ENCODE measurements at regions not wholly inside any gene's neighbourhood (a gene's known extent, or its start where the extent isn't known, plus 50 kb on each side); places are given as distances from the start of the nearest gene placed in this dataset.

DNA sequence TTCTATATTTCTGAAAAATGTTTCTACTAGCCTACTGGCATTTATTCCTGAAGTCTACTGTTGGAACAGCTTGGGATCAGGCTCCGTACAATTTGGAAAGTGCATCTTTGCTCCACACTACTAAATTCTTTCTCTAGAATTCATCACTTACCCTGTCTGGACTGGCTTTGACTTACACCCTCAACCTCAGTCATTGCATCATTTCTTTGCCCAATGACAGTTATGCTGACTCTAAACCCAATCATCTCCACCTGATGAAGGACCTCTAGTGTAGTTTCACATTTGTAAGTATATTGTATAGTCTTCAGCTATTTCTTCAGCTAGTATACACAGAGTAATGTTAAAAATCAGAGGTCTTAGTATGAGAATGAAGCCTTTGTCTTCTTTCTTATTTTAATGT lies 359.6 kb upstream of the MC4R start:
- H3K9me3 ChIP-seq (ENCODE audit: insufficient read depth in 2 of 2, low read depth in 1 of 2, low read length in 1 of 2), result no peaks in the 10 kb centered on the region
- no peak overlapping the region for H3K4me3 ChIP-seq (ENCODE audit: extremely low read depth in 1 of 4, insufficient read depth in 2 of 4, low read depth in 3 of 4, low read length in 4 of 4)
- H3K79me1 ChIP-seq (ENCODE audit: low read depth, low read length), result no peaks in the 10 kb centered on the region
- no peak overlapping the region for H2AFZ ChIP-seq (ENCODE audit: low read length)
- no peak overlapping the region for H3K14ac ChIP-seq (ENCODE audit: insufficient read length)
- no peak overlapping the region for H4K5ac ChIP-seq (ENCODE audit: insufficient read length, low read depth, low read length)
- no peak for DNase-seq (ENCODE audit: low read depth in 1 of 2, low spot score in 2 of 2)
- no peak overlapping the region for H2AK5ac ChIP-seq (ENCODE audit: low read depth, low read length)
- no peak overlapping the region for H3K18ac ChIP-seq (ENCODE audit: extremely low read depth, low read length)
- no peak overlapping the region for H3K23ac ChIP-seq (ENCODE audit: insufficient read length)
- TF ChIP-seq GTF2F1 (IDR thresholded peaks at IDR 0.05; ENCODE audit: borderline replicate concordance, low read depth, low read length) (no peak), SIRT6 (IDR thresholded peaks at IDR 0.05; ENCODE audit: low read length) (no peak), POU5F1 (IDR thresholded peaks at IDR 0.05; ENCODE audit: low read depth, low read length) (no peak), SP4 (IDR thresholded peaks at IDR 0.05; ENCODE audit: low read length) (no peak), CREB1 (IDR thresholded peaks at IDR 0.05) (no peak), HDAC2 (IDR thresholded peaks at IDR 0.05; ENCODE audit: borderline replicate concordance in 1 of 2, low read depth in 2 of 2, low read length in 2 of 2) (no peak), SAP30 (IDR thresholded peaks at IDR 0.05; ENCODE audit: insufficient read depth, insufficient replicate concordance, low read length) (no peak), YY1 (IDR thresholded peaks at IDR 0.05; ENCODE audit: low read depth, low read length) (no peak), JUND (IDR thresholded peaks at IDR 0.05; ENCODE audit: low read length) (no peak), TCF12 (IDR thresholded peaks at IDR 0.05; ENCODE audit: low read depth, low read length) (no peak)
- TF ChIP-seq, protein P1, sequence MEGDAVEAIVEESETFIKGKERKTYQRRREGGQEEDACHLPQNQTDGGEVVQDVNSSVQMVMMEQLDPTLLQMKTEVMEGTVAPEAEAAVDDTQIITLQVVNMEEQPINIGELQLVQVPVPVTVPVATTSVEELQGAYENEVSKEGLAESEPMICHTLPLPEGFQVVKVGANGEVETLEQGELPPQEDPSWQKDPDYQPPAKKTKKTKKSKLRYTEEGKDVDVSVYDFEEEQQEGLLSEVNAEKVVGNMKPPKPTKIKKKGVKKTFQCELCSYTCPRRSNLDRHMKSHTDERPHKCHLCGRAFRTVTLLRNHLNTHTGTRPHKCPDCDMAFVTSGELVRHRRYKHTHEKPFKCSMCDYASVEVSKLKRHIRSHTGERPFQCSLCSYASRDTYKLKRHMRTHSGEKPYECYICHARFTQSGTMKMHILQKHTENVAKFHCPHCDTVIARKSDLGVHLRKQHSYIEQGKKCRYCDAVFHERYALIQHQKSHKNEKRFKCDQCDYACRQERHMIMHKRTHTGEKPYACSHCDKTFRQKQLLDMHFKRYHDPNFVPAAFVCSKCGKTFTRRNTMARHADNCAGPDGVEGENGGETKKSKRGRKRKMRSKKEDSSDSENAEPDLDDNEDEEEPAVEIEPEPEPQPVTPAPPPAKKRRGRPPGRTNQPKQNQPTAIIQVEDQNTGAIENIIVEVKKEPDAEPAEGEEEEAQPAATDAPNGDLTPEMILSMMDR (IDR thresholded peaks at IDR 0.05; ENCODE audit: control extremely low read depth in 1 of 3, insufficient read depth in 1 of 3, low read depth in 1 of 3, low read length in 3 of 3), result no peak
- no peak overlapping the region for H3K27ac ChIP-seq (ENCODE audit: low read depth, low read length)
- H3K79me2 ChIP-seq (ENCODE audit: control insufficient read depth in 1 of 2, insufficient read depth in 2 of 2, low read length in 2 of 2), result no peaks in the 10 kb centered on the region
- no peaks in the 10 kb centered on the region for H3K36me3 ChIP-seq (ENCODE audit: control insufficient read depth in 2 of 4, insufficient read depth in 4 of 4, low read length in 3 of 4)
- no peak overlapping the region for H4K91ac ChIP-seq (replicated peaks; ENCODE audit: insufficient read length, low read length)
- no peak overlapping the region for H2BK120ac ChIP-seq (replicated peaks; ENCODE audit: low read depth, low read length)
- no peaks in the 10 kb centered on the region for H4K20me1 ChIP-seq (replicated peaks in 1 of 2; ENCODE audit: control insufficient read depth in 1 of 2, insufficient read depth in 2 of 2, low read length in 2 of 2)
- H3K23me2 ChIP-seq (ENCODE audit: low read depth, low read length), result no peaks in the 10 kb centered on the region
- H3K4me2 ChIP-seq (ENCODE audit: insufficient read depth in 1 of 2, low read depth in 2 of 2, low read length in 2 of 2), result no peak overlapping the region
- H2BK5ac ChIP-seq (ENCODE audit: low read depth, low read length), result no peak overlapping the region
- ChIA-PET CTCF (ENCODE audit: partially characterized antibody) (interaction anchor here (0.6 kb wide), 1 partner anchor 16 kb away, joined by 5 read pairs; no protein-coding TSS in a partner anchor), POLR2A (ENCODE audit: partially characterized antibody) (no interaction called here)
- no peak overlapping the region for H2BK15ac ChIP-seq (ENCODE audit: low read length)
- H3K27me3 ChIP-seq (replicated peaks in 1 of 4; ENCODE audit: control insufficient read depth in 3 of 4, extremely low read depth in 1 of 4, insufficient read depth in 3 of 4, low read length in 3 of 4), result no peaks in the 10 kb centered on the region; a peak in 1 of 7 replicates
- no peak for FAIRE-seq
- H2BK12ac ChIP-seq (ENCODE audit: low read depth, low read length), result no peak overlapping the region
- H2BK20ac ChIP-seq (ENCODE audit: low read length), result no peak overlapping the region
- no peak overlapping the region for H3K4ac ChIP-seq (replicated peaks; ENCODE audit: insufficient read length, low read depth, low read length)
- WGBS, 2 experiments (ENCODE audit: extremely low coverage in 1 of 2, insufficient coverage in 1 of 2, insufficient read length in 1 of 2, insufficient replicate concordance in 2 of 2, low coverage in 1 of 2, low lambda C conversion rate in 2 of 2, missing lambda C conversion rate in 1 of 2), result 100% methylated on average over 1 of the region's 1 CpG; no CpG with 5 or more reads in 1 of the 2 experiments
- no peaks in the 10 kb centered on the region for H3K4me1 ChIP-seq (replicated peaks in 1 of 4; ENCODE audit: control insufficient read depth in 3 of 4, insufficient read depth in 4 of 4, low read length in 3 of 4)
- H4K8ac ChIP-seq (ENCODE audit: extremely low read depth, insufficient read depth, low read length), result no peak overlapping the region
- no peak overlapping the region for H3K9ac ChIP-seq (replicated peaks in 1 of 4; ENCODE audit: extremely low read depth in 1 of 4, low read depth in 3 of 4, low read length in 3 of 4)
- no peak overlapping the region for H3K56ac ChIP-seq (replicated peaks; ENCODE audit: insufficient read length, low read depth, low read length)

Data from H1 (cell line).